Astrocyte (in vitro differentiated cells and primary cell): ENCODE measurements at regions not wholly inside any gene's neighbourhood (a gene's known extent, or its start where the extent isn't known, plus 50 kb on each side); places are given as distances from the start of the nearest gene placed in this dataset.

Experiments used
- EZH2 ChIP-seq: IDR thresholded peaks from 2 replicates; pipeline ENCODE4 v1.6.1; 2012; ENCODE audit warnings: mild to moderate bottlenecking, low read length, inconsistent platforms; ENCODE audit not compliant: insufficient read depth
- TF ChIP-seq, protein P1 (sequence below): IDR thresholded peaks from 2 replicates; pipeline ENCODE4 v1.5.1; 2011; ENCODE audit warnings: low read depth, mild to moderate bottlenecking, inconsistent platforms, low read length, moderate library complexity; ENCODE audit not compliant: insufficient read depth

DNA sequence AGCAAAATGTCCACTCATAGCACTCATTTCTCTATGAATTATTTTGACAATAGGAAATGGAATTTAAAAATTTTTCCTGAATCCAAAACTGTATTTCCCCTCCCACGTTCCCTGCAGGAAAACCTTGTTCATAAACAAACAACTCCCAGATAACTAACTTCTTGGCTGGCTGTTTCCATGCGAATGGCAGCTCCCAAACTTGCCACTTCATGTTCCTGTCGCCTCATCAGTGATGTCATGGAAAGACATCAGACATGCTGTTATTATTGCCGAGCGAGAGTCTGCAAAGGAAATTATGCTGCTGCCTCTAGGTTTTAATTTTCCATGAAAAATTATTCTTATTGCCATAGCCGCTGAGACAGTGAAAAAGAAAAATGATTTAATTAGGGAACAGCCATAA lies 117.0 kb upstream of the RIOK3 start:
- TF ChIP-seq, protein P1, sequence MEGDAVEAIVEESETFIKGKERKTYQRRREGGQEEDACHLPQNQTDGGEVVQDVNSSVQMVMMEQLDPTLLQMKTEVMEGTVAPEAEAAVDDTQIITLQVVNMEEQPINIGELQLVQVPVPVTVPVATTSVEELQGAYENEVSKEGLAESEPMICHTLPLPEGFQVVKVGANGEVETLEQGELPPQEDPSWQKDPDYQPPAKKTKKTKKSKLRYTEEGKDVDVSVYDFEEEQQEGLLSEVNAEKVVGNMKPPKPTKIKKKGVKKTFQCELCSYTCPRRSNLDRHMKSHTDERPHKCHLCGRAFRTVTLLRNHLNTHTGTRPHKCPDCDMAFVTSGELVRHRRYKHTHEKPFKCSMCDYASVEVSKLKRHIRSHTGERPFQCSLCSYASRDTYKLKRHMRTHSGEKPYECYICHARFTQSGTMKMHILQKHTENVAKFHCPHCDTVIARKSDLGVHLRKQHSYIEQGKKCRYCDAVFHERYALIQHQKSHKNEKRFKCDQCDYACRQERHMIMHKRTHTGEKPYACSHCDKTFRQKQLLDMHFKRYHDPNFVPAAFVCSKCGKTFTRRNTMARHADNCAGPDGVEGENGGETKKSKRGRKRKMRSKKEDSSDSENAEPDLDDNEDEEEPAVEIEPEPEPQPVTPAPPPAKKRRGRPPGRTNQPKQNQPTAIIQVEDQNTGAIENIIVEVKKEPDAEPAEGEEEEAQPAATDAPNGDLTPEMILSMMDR = no peak
- no peak for TF ChIP-seq EZH2
